K562 (cell line): ENCODE measurements at regions not wholly inside any gene's neighbourhood (a gene's known extent, or its start where the extent isn't known, plus 50 kb on each side); places are given as distances from the start of the nearest gene placed in this dataset.

Source experiments
- CAMTA2 ChIP-seq: fragments of 250-450 bp; sonication (Bioruptor Pico); conservative IDR thresholded peaks from 2 replicates; pipeline ENCODE4 v1.5.1; 2022
- TF ChIP-seq, protein P1 (sequence below), 3 experiments: IDR thresholded peaks in 2 of 3; conservative IDR thresholded peaks in 1 of 3; 2 replicates each; pipeline ENCODE4 v1.5.1; 2011 to 2012; ENCODE audit warnings: low read length in 3 of 3, mild to moderate bottlenecking in 3 of 3, control low read depth in 2 of 3, improper control_type of control experiment in 1 of 3, inconsistent platforms in 1 of 3, low read depth in 1 of 3, mixed read lengths in 1 of 3, moderate library complexity in 1 of 3; ENCODE audit not compliant: insufficient read depth in 2 of 3

DNA sequence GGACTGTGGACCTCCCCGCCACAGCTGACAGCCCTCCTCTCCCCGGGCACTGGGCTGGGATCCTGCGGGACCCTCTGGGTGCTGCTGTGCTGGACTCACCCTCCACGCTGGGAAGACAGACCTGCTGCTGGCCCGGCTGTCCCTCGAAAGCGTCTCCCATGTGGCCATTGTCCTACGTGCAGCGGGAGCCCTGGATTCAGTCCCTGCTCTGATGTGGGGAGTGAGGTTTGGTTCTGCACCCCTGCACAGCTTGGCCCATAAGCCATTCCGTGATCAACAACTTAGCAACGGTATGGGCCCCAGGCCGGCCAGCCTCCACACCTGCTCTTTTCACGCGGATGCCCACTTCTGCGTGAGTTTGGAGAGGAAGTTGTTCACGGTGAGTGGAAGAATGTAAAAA is 195.2 kb downstream of the TEX29 start:
- TF ChIP-seq, protein P1, sequence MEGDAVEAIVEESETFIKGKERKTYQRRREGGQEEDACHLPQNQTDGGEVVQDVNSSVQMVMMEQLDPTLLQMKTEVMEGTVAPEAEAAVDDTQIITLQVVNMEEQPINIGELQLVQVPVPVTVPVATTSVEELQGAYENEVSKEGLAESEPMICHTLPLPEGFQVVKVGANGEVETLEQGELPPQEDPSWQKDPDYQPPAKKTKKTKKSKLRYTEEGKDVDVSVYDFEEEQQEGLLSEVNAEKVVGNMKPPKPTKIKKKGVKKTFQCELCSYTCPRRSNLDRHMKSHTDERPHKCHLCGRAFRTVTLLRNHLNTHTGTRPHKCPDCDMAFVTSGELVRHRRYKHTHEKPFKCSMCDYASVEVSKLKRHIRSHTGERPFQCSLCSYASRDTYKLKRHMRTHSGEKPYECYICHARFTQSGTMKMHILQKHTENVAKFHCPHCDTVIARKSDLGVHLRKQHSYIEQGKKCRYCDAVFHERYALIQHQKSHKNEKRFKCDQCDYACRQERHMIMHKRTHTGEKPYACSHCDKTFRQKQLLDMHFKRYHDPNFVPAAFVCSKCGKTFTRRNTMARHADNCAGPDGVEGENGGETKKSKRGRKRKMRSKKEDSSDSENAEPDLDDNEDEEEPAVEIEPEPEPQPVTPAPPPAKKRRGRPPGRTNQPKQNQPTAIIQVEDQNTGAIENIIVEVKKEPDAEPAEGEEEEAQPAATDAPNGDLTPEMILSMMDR (IDR thresholded peaks at IDR 0.05 in 2 of 3, conservative IDR thresholded peaks at IDR 0.05 in 1 of 3; ENCODE audit: insufficient read depth in 2 of 3, low read depth in 1 of 3, low read length in 3 of 3): no peak
- TF ChIP-seq CAMTA2 (CRISPR knock-in tag): no peak
